Muscle layer of colon (tissue), 2 donors: ENCODE measurements at regions not wholly inside any gene's neighbourhood (a gene's known extent, or its start where the extent isn't known, plus 50 kb on each side); places are given as distances from the start of the nearest gene placed in this dataset.

Experiments
- H3K27ac ChIP-seq: one replicate; pipeline ENCODE4 v1.7.0; 2013; ENCODE audit warnings: low read depth, mild to moderate bottlenecking, low read length, moderate library complexity
- H3K27me3 ChIP-seq, 2 donors: one replicate each; pipeline ENCODE4 v1.7.0; 2013; ENCODE audit warnings: low read length in 2 of 2, mild to moderate bottlenecking in 2 of 2; ENCODE audit not compliant: insufficient read depth in 2 of 2, control insufficient read depth in 1 of 2
- H3K36me3 ChIP-seq: one replicate; pipeline ENCODE4 v1.7.0; 2013; ENCODE audit warnings: mild to moderate bottlenecking, low read length; ENCODE audit not compliant: insufficient read depth
- H3K4me1 ChIP-seq: one replicate; pipeline ENCODE4 v1.7.0; 2013; ENCODE audit warnings: mild to moderate bottlenecking, low read length; ENCODE audit not compliant: insufficient read depth
- H3K4me3 ChIP-seq, 2 donors: one replicate each; pipeline ENCODE4 v1.7.0; 2013; ENCODE audit warnings: low read length in 2 of 2, low read depth in 1 of 2, mild to moderate bottlenecking in 1 of 2, moderate library complexity in 1 of 2
- H3K9ac ChIP-seq: one replicate; pipeline ENCODE4 v1.7.0; 2013; ENCODE audit warnings: low read length
- H3K9me3 ChIP-seq: one replicate; pipeline ENCODE4 v1.7.0; 2013; ENCODE audit warnings: mild to moderate bottlenecking, low read length
- donor health status: abdominal sarcoma.
- donor health status: Adenocarcinoma of cecum.

- Histone ChIP-seq H3K36me3 (no peaks in the 10 kb centered on the region), H3K27ac (no peak overlapping the region), H3K4me3 (no peak overlapping the region), H3K9ac (no peak overlapping the region), H3K9me3 (no peaks in the 10 kb centered on the region), H3K27me3 (no peaks in the 10 kb centered on the region), H3K4me1 (no peaks in the 10 kb centered on the region)
Measured at GRCh38 chr3:105254154-105254553, 112.6 kb upstream of the ALCAM start.

GRCh38 chr3:105255350-105255749 is 111.4 kb upstream of the ALCAM start:
- Histone ChIP-seq H3K36me3 (no peaks in the 10 kb centered on the region), H3K27ac (no peak overlapping the region), H3K27me3 (no peaks in the 10 kb centered on the region), H3K9ac (no peak overlapping the region), H3K4me3 (no peak overlapping the region), H3K9me3 (no peaks in the 10 kb centered on the region), H3K4me1 (no peaks in the 10 kb centered on the region)

GRCh38 chr3:105259496-105259895 is 107.2 kb upstream of the ALCAM start:
- H3K4me1 ChIP-seq, result no peaks in the 10 kb centered on the region
- H3K9me3 ChIP-seq, result no peaks in the 10 kb centered on the region
- H3K27me3 ChIP-seq, result no peaks in the 10 kb centered on the region
- H3K27ac ChIP-seq, result no peak overlapping the region
- H3K9ac ChIP-seq, result no peak overlapping the region
- no peaks in the 10 kb centered on the region for H3K36me3 ChIP-seq
- H3K4me3 ChIP-seq, result no peak overlapping the region

- H3K4me3 ChIP-seq, result no peak overlapping the region
- H3K9me3 ChIP-seq, result no peaks in the 10 kb centered on the region
- H3K27me3 ChIP-seq, result no peaks in the 10 kb centered on the region
- no peaks in the 10 kb centered on the region for H3K4me1 ChIP-seq
- H3K9ac ChIP-seq, result no peak overlapping the region
- no peaks in the 10 kb centered on the region for H3K36me3 ChIP-seq
- no peak overlapping the region for H3K27ac ChIP-seq
Measured at GRCh38 chr3:105260385-105260784, 106.3 kb upstream of the ALCAM start.

GRCh38 chr3:105274536-105274935 is 92.2 kb upstream of the ALCAM start:
- Histone ChIP-seq H3K9me3 (no peaks in the 10 kb centered on the region), H3K4me1 (no peaks in the 10 kb centered on the region), H3K9ac (no peak overlapping the region), H3K27ac (no peak overlapping the region), H3K36me3 (no peaks in the 10 kb centered on the region), H3K4me3 (no peak overlapping the region), H3K27me3 (no peaks in the 10 kb centered on the region)

GRCh38 chr3:105274958-105275357 is 91.8 kb upstream of the ALCAM start:
- no peak overlapping the region for H3K27ac ChIP-seq
- H3K9ac ChIP-seq, result no peak overlapping the region
- no peaks in the 10 kb centered on the region for H3K4me1 ChIP-seq
- H3K9me3 ChIP-seq, result no peaks in the 10 kb centered on the region
- H3K27me3 ChIP-seq, result no peaks in the 10 kb centered on the region
- no peaks in the 10 kb centered on the region for H3K36me3 ChIP-seq
- H3K4me3 ChIP-seq, result no peak overlapping the region

GRCh38 chr3:105277656-105278055 is 89.1 kb upstream of the ALCAM start:
- Histone ChIP-seq H3K27me3 (no peaks in the 10 kb centered on the region), H3K4me1 (no peaks in the 10 kb centered on the region), H3K4me3 (no peak overlapping the region), H3K9me3 (no peaks in the 10 kb centered on the region), H3K9ac (no peak overlapping the region), H3K27ac (no peak overlapping the region), H3K36me3 (no peaks in the 10 kb centered on the region)

- H3K27me3 ChIP-seq, result no peaks in the 10 kb centered on the region
- H3K36me3 ChIP-seq, result no peaks in the 10 kb centered on the region
- H3K4me3 ChIP-seq, result no peak overlapping the region
- no peaks in the 10 kb centered on the region for H3K9me3 ChIP-seq
- no peak overlapping the region for H3K27ac ChIP-seq
- no peaks in the 10 kb centered on the region for H3K4me1 ChIP-seq
- H3K9ac ChIP-seq, result no peak overlapping the region
Measured at GRCh38 chr3:105278688-105279087, 88.0 kb upstream of the ALCAM start.

- H3K27ac ChIP-seq, result no peak overlapping the region
- H3K9ac ChIP-seq, result no peak overlapping the region
- no peaks in the 10 kb centered on the region for H3K36me3 ChIP-seq
- no peak overlapping the region for H3K4me3 ChIP-seq
- H3K9me3 ChIP-seq, result no peaks in the 10 kb centered on the region
- no peaks in the 10 kb centered on the region for H3K27me3 ChIP-seq
- H3K4me1 ChIP-seq, result no peaks in the 10 kb centered on the region
Measured at GRCh38 chr3:105281989-105282388, 84.7 kb upstream of the ALCAM start.

- Histone ChIP-seq H3K9ac (no peak overlapping the region), H3K9me3 (no peaks in the 10 kb centered on the region), H3K27ac (no peak overlapping the region), H3K36me3 (no peaks in the 10 kb centered on the region), H3K4me1 (no peaks in the 10 kb centered on the region), H3K27me3 (no peaks in the 10 kb centered on the region), H3K4me3 (no peak overlapping the region)
Measured at GRCh38 chr3:105284876-105285275, 81.8 kb upstream of the ALCAM start.

GRCh38 chr3:105285653-105286241 is 81.0 kb upstream of the ALCAM start:
- no peak overlapping the region for H3K9ac ChIP-seq
- H3K4me1 ChIP-seq, result no peaks in the 10 kb centered on the region
- H3K27ac ChIP-seq, result no peak overlapping the region
- no peaks in the 10 kb centered on the region for H3K36me3 ChIP-seq
- no peak overlapping the region for H3K4me3 ChIP-seq
- H3K9me3 ChIP-seq, result no peaks in the 10 kb centered on the region
- H3K27me3 ChIP-seq, result no peaks in the 10 kb centered on the region

- H3K36me3 ChIP-seq, result no peaks in the 10 kb centered on the region
Measured at GRCh38 chr3:105293441-105293840, 73.3 kb upstream of the ALCAM start.

More at GRCh38 chr3:105293441-105293840, 73.3 kb upstream of the ALCAM start:
- H3K9me3 ChIP-seq, result no peaks in the 10 kb centered on the region
- H3K27ac ChIP-seq, result no peak overlapping the region
- H3K4me1 ChIP-seq, result no peaks in the 10 kb centered on the region
- no peak overlapping the region for H3K4me3 ChIP-seq
- H3K27me3 ChIP-seq, result no peaks in the 10 kb centered on the region
- H3K9ac ChIP-seq, result no peak overlapping the region
